Stimulated activated CD8-positive, alpha-beta memory T cell treated with anti-CD3 and anti-CD28 coated beads, Interleukin-4, amount 100 ng/mL, for 24 hours (primary cell): ENCODE measurements at regions not wholly inside any gene's neighbourhood (a gene's known extent, or its start where the extent isn't known, plus 50 kb on each side); places are given as distances from the start of the nearest gene placed in this dataset.
A peak's percentile ranks its signal among the peaks of the same experiment; 100 is the strongest.
"Not testable (repeated sequence)": the region's sequence is repeated elsewhere in the genome, so short reads cannot be mapped to it uniquely, and the experiment has no call there.

Source experiments
- DNase-seq: peaks from one replicate; pipeline ENCODE4 v3.0.0-alpha.2; 2020; ENCODE audit warnings: low read depth

DNA sequence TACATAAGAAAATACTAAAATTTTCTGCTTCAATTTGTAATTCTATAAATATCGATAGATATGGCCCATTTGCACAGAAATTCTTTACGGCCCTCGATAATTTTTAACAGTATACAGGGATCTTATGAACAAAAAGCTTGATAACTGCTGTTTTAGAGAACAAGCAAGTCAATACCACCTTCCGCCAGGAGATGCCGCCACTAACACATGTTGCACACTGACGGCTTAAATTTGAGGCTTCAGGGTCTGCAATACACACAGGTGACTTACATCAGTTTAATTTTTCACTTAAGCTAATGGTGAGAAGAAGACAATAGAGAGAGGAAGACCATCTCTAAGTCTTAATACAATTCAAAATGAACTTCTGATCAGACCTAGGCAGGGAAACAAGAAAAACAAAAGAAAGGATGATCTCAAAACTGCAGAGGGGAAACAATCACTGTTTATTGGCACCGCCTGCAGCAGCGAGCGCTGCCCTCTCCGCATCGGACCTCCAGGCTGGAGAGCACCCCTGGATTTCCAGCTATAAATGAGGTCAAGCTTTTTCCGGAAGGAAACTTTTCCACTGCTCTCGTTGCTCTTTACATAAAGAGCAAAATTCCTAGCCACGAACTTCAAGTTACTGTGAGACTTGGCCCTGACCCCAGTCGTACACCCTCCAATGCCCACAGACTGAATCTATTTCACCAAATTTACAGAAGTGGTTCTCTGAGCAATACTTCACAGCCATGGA is 53.9 kb downstream of the OTOR start:
- peak; percentile 49 for DNase-seq

DNA sequence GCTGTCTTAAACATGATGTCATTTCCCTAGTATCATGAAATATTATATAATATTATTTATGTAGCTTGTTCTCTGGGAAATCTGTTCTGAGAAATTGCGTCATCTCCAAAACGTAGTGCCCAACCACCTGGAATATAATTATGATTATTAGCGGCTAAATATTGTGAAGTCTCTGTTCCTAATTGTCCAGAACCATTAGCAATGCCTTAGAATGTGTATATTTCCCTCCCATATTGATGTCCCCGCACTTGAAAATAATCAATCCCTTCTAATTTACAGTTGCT is 54.4 kb downstream of the OTOR start:
- DNase-seq: no peak

DNA sequence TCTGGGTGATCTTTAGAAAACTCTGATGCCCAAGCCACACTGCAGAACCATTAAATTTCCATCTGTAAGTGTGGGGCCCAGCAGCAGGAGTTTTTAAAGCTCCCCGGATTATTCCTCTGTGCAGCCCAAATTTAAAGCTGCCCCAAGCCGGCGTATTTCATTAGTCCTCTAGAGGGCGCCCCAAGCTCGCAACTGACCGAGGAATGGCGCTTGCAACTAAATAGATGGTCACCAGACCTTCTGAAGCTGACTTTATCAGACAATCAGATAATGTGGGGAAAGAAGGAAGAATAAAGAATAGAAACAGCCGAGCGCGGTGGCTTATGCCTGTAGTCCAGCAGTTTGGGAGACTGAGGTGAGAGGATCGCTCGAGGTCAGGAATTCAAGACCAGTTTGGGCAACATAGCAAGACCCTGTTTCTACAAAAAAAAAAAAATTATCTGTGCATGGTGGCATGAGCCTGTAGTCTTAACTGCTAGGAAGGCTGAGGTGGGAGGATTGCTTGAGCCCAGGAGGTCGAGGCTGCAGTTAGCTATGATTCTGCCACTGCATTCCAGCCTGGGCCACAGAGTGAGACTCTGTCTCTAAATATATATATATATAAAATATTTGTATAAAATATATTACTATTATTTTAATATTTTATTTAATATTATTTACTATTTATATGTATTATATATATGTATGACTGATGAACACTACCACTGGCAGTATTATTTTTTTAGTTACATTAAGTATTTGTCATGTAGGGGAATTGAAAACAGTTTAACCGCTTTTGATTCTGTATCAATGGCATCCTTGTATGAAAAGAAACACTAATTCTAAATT is 56.0 kb downstream of the OTOR start:
- DNase-seq: peak; percentile 7

DNA sequence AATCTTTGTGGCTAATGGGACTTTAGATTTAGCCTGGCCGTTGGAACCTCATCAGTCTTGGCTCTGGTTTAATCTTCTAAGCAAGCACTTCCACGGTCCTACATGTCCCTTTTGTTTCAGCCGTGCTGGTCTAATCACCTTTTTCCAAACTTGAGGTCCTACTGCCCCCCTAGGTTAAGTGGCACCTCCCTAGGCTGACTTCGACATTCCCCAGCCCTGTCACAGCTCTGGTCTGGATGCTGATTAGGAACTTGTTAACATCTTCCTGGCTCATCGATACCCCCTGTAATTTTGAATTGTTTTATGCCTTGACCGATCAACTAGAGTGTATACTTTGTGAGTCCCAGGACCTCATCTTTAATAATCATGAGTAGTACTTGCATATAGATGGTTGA is 56.6 kb downstream of the OTOR start:
- DNase-seq: no peak

DNA sequence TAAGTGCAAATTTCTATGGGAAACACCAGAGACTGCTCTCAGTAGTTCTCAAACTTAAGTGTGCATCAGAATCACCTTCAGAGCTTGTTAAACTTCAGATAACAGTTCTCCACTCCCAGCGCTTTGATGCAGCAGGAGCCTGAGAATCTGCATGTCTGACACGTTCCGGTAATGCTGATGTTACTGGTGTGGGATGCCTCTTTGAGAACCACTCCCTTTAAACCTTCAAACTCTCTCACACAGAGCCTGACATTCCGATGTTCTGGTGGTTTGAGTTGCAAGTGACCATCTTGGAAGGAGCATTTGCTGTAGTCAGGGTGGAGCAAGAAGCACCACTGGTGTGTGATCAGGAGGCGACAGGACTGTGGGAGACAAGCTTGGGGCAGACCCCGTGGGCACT is 57.9 kb downstream of the OTOR start:
- DNase-seq: no peak

DNA sequence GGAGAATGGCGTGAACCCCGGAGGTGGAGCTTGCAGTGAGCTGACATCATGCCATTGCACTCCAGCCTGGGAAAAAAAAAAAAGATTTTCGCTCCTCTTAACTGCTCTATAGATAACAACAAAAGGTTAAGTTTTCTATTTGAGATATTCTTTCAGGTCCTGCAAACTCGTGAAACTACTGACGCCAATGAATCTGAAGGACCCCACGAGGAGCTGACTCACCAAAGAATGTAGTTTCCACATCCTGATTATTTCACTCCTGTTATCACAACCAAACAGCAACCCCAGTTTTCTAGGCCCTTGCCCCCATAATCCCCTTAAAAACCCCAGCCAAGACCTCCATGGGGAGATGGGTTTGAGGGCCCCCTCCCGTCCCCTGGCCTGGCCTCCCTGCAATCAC is 58.7 kb downstream of the OTOR start:
- DNase-seq: no peak

DNA sequence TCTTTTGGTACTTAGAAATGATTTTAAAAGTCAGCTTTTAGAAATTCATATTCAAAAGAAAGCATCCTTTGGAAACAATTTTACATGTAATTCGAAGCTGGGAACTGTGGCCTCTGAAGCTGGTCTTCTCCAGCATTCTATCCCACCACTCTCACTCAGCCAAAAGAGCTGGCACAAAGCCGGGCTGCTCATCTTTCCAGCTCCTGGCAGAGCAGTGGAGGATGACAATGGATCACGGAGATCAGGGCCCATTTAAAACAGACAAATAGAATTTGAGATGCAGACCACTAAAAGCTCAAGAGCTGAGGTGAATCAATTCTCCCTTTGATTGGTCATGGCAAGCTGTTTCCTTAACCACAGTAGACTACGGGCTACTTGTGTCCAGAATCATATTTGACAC is 60.6 kb downstream of the OTOR start:
- no peak for DNase-seq

DNA sequence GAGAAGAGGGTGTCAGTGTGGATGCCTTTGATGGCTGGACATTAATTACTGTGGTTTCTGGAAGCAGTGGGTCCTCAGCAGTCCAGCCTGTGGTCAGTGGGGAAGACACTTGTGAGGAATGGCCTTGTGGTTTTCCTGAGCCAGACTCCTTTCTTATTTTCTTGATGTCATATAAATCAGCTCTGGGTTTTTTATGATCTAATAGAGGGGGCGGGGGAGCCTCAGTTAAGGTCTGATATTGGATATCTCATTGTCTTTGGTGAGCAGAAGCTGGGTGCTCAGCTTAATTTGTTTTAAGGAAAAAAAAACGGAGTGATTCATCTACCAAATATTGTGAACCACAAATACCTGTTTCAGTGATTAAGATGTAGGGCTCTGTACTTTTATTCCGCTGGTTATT is 62.1 kb downstream of the OTOR start:
- no peak for DNase-seq

DNA sequence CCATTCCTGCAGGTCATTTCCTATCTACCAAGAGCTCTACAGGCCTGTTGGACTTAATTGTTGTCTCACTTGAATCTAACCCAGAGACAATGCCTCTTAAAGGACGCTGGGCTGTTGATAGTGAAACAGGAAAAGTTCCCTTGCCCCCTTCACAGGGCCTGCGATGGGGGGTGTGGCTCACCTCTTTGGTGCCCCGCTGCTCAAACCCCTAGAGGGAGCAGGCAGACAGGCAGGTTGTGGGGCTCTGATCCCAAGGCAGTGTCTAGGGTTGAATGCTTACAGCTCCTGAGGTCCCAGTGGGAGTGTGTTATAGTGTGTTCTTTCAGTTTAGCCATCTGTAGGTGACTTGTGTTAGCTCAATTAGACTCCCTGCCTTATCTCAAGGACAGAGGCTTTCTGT is 68.0 kb downstream of the OTOR start:
- no peak for DNase-seq

DNA sequence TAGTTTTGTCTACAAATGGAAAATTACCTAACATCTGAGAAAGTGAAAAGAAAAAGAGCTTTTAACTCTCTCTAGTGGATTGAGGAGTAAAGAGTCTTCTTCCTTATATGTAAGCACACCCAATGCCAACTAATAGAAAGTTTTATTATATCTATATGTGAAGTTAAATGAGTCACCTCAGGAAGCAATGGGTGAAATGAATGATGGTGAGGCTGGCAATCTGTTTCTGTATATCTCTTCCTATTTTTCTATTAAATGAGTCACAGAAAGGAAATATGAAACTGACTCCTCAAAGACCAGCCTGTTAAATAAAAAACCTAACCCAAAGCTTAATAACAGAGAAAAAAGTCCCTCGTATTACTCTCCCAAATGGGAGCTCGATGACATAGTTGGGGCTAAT is 71.3 kb downstream of the OTOR start:
- no peak for DNase-seq

DNA sequence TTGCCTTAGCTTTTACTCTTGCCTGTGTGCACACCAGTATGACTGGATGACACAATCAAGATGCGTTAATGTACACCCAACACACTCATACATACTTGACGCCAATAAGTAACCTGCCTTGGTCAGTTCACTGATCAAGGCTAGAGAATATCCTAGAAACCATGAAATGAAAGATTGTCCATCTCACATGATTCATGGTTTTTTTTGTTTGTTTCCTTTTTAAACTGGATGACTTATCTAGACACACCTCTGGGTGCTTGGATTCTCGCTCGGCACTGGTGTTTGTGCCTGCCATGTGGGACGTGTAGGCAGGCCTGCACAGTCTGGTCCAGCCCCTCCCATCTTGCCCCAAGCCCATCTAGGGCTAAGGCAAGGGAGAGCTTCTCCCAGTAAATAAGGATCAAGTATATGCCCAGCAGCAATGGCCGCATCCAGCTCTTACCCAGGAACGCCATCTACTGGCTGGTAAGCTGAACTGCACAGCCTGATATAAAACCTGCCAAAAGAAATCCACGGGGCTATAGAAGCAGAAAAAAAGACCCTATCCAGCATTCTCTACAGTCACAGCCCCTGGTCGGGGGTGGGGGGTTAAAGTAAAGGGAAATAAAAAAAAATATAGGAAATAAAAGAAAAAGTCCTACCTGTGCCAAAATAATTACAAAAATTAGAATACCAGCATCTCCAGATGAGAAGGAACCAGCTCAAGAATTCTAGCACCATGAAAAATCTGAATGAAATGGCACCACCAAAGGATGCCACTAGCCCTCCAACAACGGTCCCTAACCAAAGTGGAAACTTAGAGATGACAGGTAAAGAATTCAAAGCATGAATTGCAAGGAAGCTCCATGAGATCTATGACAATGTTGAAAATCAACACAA is 73.3 kb downstream of the OTOR start:
- no peak for DNase-seq

DNA sequence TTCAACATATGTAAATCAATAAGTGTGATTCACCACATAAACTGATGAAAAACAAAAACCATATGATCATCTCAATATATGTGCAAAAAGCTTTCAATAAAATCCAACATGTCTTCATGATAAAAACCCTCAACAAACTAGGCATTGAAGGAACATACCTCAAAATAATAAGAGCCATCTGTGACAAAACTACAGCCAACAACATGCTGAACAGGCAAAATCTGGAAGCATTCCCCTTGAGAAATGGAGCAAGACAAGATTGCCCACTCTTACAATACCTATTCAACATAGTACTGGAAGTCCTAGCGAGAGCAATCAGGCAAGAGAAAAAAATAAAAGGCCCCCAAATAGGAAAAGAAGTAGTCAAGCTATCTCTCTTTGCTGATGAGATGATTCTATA is 76.5 kb downstream of the OTOR start:
- no peak for DNase-seq

DNA sequence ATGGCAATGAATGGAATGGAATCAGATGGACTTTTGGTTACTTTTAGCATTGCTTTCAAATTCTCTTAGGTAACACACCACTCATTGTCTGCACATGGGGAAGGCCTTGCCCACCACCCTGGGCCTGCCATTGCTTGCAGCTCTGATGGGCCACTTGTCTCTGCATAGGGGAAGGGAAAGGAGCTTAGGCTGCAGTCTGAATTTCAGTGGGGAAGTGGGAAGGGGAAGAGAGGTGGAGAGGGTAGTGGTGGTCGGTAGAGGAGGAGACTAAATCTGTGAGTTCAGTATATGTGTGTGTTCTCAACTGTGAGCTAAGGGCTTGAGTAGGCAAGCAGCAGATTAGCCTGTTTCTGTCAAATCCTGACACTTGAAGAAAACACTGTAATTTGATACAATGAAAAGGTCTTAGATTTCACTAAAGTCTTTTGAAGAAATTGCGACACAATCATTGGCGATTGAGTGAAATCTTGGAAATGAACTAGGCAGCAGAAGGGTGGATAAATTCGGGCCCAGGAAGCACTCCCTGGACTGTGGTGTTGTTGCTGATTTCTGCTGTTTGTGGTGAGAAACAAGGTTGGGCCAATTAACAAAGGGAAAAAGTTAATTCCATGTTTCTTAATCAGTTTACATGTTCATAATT is 80.6 kb downstream of the OTOR start:
- DNase-seq: no peak

DNA sequence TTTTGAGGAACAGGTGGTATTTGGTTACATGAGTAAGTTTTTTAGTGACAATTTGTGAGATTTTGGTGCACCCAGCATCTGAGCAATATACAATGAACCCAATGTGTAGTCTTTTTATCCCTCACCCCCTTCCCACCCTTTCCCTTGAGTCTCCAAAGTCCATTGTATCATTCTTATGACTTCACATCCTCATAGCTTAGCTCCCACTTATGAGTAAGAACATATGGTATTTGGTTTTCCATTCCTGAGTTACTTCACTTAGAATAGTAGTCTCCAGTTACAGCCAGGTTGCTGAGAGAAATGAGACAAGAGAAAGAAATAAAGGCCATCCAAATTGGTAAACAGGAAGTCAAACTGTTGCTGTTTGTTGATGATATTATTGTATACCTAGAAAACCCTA is 87.5 kb downstream of the OTOR start:
- not testable (repeated sequence) for DNase-seq

DNA sequence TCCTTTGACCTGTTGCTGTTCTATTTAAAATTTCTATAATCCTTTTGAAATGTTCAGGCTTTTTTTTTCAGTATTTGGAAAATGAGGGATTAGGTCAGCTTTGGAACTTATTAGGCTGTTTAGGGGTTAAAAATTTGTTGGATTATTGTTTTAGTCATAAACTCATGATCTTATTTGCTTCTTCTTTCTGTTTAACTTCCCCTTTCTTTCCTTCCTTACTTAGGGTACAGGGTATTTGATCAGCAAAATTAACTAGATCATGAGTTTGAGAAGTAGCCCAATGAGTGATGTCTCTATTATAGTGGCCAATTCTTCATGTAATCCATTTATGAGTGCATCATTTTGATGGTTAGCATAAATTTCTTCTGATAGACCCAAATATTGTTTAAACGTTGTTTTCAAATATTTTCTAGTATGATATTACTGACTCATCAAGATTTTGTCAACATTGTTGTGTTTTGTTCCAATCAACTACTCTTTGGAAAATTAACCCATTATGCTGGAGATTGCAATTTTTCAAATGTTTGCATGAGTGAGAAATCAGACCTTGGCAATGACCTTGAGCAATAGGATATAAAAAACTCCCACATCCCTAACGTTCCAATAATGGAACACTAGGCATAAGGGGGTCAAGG is 94.4 kb downstream of the OTOR start:
- DNase-seq: no peak

DNA sequence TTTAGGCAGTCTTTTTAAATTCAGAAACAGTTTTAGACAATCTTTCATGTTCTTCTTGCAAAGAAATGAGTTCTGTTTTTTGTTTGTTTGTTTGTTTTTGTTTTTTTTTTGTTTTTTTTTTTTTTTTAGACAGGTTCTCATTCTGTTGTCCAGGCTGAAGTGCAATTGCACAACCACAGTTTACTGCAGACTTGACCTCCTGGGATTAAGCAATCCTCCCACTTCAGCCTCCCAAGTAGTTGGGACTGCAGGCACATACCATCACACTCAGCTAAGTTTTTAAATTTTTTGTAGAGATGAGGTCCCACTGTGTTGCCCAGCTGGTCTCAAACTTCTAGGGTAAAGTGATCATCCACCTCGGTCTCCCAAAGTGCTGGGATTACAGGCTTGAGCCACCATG is 96.2 kb downstream of the OTOR start:
- DNase-seq: no peak

DNA sequence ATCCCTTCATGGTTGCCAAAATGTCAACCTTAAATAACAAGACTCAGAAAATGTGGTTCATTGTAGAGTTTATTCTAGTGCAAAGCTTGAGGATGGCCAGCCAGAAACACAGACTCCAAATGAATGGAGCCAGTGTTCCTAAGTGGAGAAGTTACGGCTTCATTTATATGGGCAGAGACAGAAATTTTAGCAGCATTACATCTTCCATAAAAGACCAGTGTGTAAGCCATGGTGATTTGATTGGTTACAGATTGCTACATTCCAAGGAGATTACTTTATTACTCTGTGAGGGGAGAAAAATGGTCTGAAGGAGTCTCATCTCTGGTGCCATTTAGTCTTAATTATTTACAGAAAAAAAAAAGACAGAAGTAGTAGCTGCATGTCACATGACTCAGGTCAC is 97.8 kb downstream of the OTOR start:
- no peak for DNase-seq

DNA sequence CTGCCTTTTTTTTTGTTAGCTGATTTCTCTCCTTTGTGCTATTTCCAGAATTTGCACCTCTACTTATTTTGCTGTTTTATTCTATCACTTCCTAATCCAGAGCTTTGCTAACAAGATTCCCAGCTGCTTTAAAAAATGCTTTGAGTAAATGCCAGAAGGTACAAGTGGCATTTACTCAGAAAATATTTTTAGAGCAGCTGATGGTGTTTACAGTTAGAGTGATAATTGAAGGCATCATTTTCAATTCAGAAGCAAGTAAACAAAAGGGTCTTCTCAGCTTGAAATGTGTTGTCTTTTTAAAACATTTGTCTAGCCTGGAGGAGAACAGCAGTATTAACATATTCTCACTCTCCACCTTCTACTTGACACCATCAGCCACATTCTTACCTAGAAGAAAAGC is 99.9 kb downstream of the OTOR start:
- DNase-seq: no peak

DNA sequence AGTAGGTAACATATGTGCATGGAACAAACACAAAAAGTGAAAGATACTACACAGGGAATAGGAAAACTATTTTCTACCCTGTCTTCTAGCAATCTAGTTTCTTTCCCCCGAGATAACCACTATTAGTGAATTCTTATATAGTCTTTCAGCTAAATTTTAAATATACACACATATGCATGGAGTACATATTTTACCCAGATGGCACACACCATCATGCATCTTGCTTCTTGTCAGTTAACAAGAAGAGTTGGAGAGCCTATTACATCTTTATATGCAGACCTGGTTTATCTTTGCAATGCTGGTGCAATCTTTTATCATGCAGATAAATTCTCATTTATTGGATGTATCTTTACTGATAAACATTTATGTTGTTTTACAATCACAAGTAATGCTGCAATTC is 100.4 kb downstream of the OTOR start:
- no peak for DNase-seq

DNA sequence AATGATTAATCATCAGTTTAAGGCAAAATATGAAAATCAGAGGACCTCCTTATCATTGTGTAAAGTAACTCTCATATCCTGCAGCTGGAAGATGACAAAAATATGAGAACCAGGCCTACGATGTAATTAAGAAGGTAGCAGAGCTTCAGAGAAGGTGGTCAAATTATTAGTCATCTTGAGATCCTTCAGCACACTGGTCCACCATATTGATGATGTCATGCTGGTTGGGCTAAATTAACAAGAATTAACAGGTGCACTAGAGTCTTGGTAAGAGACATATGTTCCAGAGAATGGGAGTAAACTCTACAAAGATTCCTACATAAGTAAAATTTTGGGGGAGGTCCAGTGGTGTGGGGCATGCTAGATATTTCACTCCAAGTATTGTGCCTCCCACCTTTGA is 112.8 kb downstream of the OTOR start:
- no peak for DNase-seq

DNA sequence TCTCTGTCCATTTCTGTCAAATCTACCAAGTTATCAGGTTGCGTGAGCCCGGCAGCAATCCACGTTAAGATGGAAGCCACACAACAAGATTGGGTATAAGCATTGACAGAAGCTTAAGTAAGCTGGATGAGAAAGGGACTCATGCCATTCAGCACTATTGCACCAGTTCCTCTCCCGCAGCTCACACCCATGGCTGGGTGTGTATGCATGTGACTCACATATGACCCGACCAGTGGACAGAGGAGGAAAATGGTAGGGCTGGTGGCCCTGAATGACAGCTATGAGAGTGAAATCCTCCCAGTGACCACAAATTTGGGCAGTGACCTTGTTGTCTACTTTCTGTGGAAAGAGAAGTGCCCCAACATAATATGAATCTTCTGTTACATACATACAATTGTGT is 113.5 kb downstream of the OTOR start:
- DNase-seq: no peak

DNA sequence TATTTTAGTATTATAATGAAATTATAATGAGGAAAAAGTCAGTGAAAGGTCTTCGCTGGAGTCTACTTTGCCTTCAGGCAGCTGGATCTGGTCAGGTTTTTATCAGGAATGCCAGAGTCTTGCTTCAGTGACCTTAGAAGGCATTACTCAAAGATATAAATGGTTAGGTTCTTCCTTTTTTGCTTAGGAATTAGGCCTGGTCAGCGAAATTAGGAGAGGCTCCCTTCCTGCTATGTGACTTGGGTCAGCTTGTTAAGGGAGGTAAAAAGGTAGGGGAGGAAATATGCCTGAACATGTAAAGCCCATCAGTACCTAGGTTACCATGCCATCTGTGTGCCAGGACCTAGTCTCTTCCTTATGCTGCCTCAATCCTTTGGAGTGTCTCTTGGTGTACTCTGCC is 115.1 kb downstream of the OTOR start:
- no peak for DNase-seq
